SH-SY5Y (cell line): ENCODE measurements at regions not wholly inside any gene's neighbourhood (a gene's known extent, or its start where the extent isn't known, plus 50 kb on each side); places are given as distances from the start of the nearest gene placed in this dataset.
A peak's percentile ranks its signal among the peaks of the same experiment; 100 is the strongest.

Experiments used
- GATA2 ChIP-seq: IDR thresholded peaks from 2 replicates; pipeline ENCODE4 v1.6.1; 2011; ENCODE audit warnings: mild to moderate bottlenecking, low read depth, low read length
- GATA3 ChIP-seq: IDR thresholded peaks from 2 replicates; pipeline ENCODE4 v1.6.1; 2011; ENCODE audit warnings: low read depth, mild to moderate bottlenecking, low read length, moderate library complexity

GRCh38 chr4:52157641-52158316 lies 106.7 kb downstream of the SPATA18 start:
- TF ChIP-seq GATA2 = no peak
- no peak for TF ChIP-seq GATA3

DNA sequence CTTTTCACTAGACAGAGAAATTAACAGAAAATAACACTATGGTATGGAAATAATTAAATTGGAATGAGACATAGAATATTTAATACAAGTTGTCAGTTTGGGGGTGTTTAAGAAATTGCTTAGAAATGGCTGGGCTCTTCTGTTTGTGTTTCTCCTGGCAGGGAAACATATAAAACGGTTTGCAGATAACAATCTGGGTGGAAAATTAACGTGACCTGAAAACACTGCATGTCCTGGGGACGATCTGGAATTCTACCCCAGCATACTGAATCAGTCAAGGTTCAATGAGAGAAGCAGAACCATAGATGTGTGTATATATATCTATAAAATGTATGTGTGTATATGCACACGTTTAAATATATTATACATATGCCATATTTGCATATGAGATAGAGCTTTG lies 109.8 kb downstream of the SPATA18 start:
- TF ChIP-seq GATA3 (peak; percentile 76), GATA2 (peak; percentile 83)

- TF ChIP-seq GATA2 (no peak), GATA3 (no peak)
Measured at GRCh38 chr4:52164116-52164515, 113.0 kb downstream of the SPATA18 start.

DNA sequence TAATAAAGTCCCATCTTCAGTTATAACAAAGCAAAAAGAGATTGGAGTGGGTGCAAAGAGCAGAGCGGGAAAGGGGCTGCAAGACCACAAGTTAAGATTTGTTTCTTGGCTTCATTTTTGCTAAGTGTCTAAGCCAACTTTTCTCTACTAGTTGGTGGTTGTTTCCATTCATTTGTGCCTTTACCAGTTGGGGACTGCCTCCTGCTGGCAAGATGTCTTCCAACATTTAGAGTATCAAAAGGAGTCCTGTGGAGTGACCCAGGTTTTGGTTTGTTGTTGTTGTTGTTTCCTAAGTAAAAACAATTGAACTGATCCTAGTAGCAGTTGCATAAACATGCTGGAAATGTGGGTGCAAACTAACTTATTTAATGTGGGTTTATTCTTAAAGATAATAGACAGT lies 121.1 kb downstream of the SPATA18 start:
- TF ChIP-seq GATA2 = no peak

DNA sequence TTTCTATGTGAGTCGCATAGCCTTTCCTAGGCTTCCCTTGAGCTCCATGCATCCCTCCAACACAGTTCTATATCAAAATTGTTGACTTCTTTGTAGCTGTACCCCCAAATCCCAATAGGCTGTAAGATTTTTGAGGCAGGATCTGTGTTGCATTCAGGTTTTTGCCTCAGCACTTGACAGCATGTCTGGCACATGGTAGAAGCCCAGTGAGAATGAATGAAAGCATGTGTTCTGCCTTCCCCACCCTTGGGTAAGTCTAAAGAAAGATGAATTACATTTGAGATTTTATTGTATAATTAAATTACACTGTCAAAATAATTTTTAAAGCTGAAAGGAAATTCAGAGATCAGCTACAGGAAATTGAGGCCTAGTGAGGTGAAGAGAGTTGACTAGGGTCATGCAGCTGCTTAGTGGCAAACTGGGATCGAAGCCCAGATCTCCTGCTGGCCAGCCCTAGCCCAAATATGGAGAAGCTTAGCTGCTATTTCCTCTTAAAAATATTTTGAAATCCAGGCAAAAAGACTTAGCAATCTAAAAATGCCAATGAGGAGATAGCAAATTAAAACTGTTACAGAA lies 122.5 kb downstream of the SPATA18 start:
- TF ChIP-seq GATA2 (no peak), GATA3 (no peak)

- no peak for TF ChIP-seq GATA3
- no peak for TF ChIP-seq GATA2
Measured at GRCh38 chr4:52187603-52188002, 136.5 kb downstream of the SPATA18 start.

DNA sequence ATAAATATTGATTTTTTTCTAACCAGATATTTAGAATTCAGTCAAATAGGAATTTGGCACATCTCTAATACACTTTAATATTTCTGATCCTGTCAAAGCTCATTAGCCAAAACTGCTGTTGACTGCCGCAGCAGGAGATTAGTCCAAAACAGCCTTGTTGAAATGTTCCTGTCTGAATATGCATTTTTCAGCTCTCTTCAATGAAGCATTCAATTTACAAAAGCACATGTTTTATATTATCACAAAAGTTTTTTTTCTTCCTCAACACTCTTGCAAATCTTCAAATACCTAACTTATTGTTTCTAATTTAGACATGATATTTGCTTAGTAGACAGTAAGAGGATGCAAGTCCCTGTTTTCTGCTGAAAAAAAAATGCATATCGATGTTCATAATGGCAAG lies 140.9 kb downstream of the SPATA18 start:
- TF ChIP-seq GATA2 (no peak), GATA3 (no peak)

GRCh38 chr4:52192721-52193135 lies 141.6 kb downstream of the SPATA18 start:
- TF ChIP-seq GATA3 (no peak), GATA2 (no peak)

DNA sequence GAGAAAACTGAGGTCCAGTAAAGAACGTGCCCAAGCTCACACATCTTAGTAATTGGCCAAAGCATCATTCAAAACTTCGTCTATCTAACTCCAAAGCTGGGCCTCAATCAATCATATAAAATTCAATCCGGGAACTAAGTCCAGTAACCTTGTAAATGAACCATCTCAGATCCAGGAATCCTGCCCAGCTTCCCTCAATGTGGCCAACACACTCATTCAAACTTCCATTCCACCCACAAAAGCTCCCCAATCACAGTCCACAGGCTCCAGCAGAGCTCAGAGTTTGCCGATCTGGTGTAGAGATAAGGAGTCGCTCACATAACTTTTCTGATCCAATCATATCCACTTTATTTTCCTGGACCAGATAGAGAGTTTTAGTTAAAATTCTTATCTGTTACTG lies 144.8 kb downstream of the SPATA18 start:
- no peak for TF ChIP-seq GATA3
- TF ChIP-seq GATA2 = no peak

DNA sequence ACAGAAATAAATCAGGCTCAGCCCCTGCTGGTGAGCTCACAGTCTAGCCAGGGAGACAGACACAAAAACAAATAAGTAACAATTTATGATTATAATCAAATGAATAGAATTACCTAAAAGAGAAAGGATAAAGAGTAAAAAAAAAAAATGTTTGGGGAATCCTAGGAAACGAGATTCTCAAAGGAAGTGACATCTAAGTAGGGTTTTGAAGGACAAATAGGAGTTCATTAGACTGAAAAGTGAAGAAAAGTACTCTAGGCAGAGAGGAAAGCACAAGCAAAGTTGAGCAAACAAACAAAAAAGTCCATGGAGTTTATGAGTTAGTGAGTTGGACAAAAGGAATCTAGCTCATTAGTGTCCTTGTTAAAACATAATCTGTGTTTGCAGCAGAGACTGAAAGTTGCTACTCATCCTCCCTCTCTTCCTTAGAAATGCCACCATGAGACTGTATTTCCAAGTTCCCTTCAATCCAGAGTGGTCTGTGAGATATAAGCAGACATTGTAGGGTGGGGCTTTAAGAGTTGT lies 145.6 kb downstream of the SPATA18 start:
- TF ChIP-seq GATA2 (no peak), GATA3 (no peak)

GRCh38 chr4:52197306-52197705 lies 146.2 kb downstream of the SPATA18 start:
- TF ChIP-seq GATA3 = no peak
- no peak for TF ChIP-seq GATA2

- TF ChIP-seq GATA2 (no peak), GATA3 (no peak)
Measured at GRCh38 chr4:52198294-52198693, 147.2 kb downstream of the SPATA18 start.

- TF ChIP-seq GATA2 = no peak
- TF ChIP-seq GATA3 = no peak
Measured at GRCh38 chr4:52199574-52200338, 148.7 kb downstream of the SPATA18 start.

GRCh38 chr4:52200339-52200725 lies 149.2 kb downstream of the SPATA18 start:
- no peak for TF ChIP-seq GATA3
- no peak for TF ChIP-seq GATA2

GRCh38 chr4:52201715-52202114 lies 150.6 kb downstream of the SPATA18 start:
- TF ChIP-seq GATA3 (no peak), GATA2 (no peak)
